Ishikawa (cell line): ENCODE measurements at regions not wholly inside any gene's neighbourhood (a gene's known extent, or its start where the extent isn't known, plus 50 kb on each side); places are given as distances from the start of the nearest gene placed in this dataset.

Experiments used
- CEBPB ChIP-seq: IDR thresholded peaks from 2 replicates; pipeline ENCODE4 v1.6.1; 2012
- CREB1 ChIP-seq: IDR thresholded peaks from 2 replicates; pipeline ENCODE4 v1.6.1; 2012; ENCODE audit warnings: low read depth
- EGR1 ChIP-seq: IDR thresholded peaks from 2 replicates; pipeline ENCODE4 v1.6.1; 2012
- EP300 ChIP-seq: IDR thresholded peaks from 2 replicates; pipeline ENCODE4 v1.6.1; 2012; ENCODE audit warnings: borderline replicate concordance
- FOXM1 ChIP-seq: IDR thresholded peaks from 2 replicates; pipeline ENCODE4 v1.6.1; 2012; ENCODE audit warnings: low read depth, borderline replicate concordance
- MAX ChIP-seq: IDR thresholded peaks from 2 replicates; pipeline ENCODE4 v1.6.1; 2012
- NFIC ChIP-seq: IDR thresholded peaks from 2 replicates; pipeline ENCODE4 v1.6.1; 2012
- RAD21 ChIP-seq: IDR thresholded peaks from 2 replicates; pipeline ENCODE4 v1.6.1; 2012; ENCODE audit warnings: low read depth
- REST ChIP-seq: IDR thresholded peaks from 2 replicates; pipeline ENCODE4 v1.6.1; 2012; ENCODE audit warnings: low read depth, mild to moderate bottlenecking
- TAF1 ChIP-seq: IDR thresholded peaks from 2 replicates; pipeline ENCODE4 v1.6.1; 2012; ENCODE audit warnings: low read depth, mild to moderate bottlenecking
- TCF12 ChIP-seq: IDR thresholded peaks from 2 replicates; pipeline ENCODE4 v1.6.1; 2012; ENCODE audit warnings: low read depth
- TEAD4 ChIP-seq: IDR thresholded peaks from 2 replicates; pipeline ENCODE4 v1.6.1; 2012
- USF1 ChIP-seq: IDR thresholded peaks from 2 replicates; pipeline ENCODE4 v1.6.1; 2012
- YY1 ChIP-seq: IDR thresholded peaks from 2 replicates; pipeline ENCODE4 v1.6.1; 2012; ENCODE audit warnings: low read depth
- ZBTB7A ChIP-seq: IDR thresholded peaks from 2 replicates; pipeline ENCODE4 v1.6.1; 2012; ENCODE audit warnings: low read depth

- TF ChIP-seq CREB1 (no peak), RAD21 (no peak), TAF1 (no peak), TEAD4 (no peak), FOXM1 (no peak), USF1 (no peak), REST (no peak), MAX (no peak), ZBTB7A (no peak), TCF12 (no peak), YY1 (no peak)
Measured at GRCh38 chr6:113326781-113327180, 530.4 kb upstream of the MARCKS start.

GRCh38 chr6:113328886-113329381 is 528.2 kb upstream of the MARCKS start:
- TF ChIP-seq TEAD4 (no peak), YY1 (no peak), EGR1 (no peak), TAF1 (no peak), RAD21 (no peak), NFIC (no peak), CEBPB (no peak), REST (no peak), CREB1 (no peak), MAX (no peak), USF1 (no peak), EP300 (no peak), ZBTB7A (no peak), TCF12 (no peak), FOXM1 (no peak)

DNA sequence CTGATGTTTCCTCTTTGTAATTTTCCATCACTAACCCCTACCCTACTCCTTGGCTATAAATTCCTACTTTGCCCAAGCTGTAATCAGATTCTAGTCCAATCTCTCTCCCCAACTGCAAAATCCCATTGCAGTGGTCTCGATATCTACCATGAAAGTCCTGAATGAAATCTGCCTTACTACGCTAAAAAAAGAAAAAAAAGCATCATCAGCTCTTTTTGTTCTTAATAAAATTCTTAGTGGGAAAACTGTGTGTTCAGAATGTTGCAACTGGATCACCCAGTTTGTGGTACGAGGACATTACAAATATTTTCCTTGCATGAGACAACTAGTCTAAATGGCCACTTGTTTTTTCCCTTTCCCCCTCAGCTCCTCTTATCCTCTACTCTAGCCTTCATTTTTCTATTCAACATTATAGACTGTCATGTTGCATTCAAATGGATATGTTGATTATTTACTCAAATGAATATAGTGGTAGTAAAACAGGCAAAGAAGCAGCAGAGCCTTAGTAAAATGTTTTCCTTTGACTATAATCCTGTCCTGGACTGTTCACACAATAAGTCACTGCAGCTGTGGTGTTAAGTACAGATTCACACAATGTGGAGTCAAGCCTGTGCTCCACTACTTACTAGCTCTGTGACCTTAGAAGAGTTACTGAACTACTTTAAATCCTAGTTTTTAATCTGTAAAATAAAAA is 527.1 kb upstream of the MARCKS start:
- TF ChIP-seq YY1 (no peak), EGR1 (no peak), TEAD4 (no peak), CREB1 (no peak), TCF12 (no peak), NFIC (no peak), ZBTB7A (no peak), RAD21 (no peak)

DNA sequence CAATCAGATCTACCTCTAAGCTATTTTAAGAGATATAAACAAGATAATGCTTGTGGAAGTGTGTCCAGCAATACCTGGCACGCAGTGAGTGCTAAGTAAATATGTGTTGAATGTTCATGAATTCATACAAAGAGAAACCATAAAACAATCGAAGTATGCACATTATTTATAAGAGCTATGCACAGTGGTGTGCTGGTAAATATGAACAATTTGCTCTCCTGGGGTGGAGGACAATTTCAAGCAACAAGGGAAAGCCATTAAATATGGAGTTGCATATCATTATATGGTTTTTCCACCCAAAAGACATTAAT is 526.6 kb upstream of the MARCKS start:
- TF ChIP-seq REST = no peak
- no peak for TF ChIP-seq FOXM1
- no peak for TF ChIP-seq CREB1
- TF ChIP-seq EP300 = no peak

GRCh38 chr6:113331021-113331420 is 526.1 kb upstream of the MARCKS start:
- TF ChIP-seq RAD21 (no peak), TCF12 (no peak), USF1 (no peak), ZBTB7A (no peak)
